GM23338 (cell line): ENCODE measurements at regions not wholly inside any gene's neighbourhood (a gene's known extent, or its start where the extent isn't known, plus 50 kb on each side); places are given as distances from the start of the nearest gene placed in this dataset.

ENCODE experiments used
- ATAC-seq: fragments of 200-7000 bp; cut with Tn5 transposase; 3 replicates; pipeline ENCODE4 v1.9.1; 2020
- DNase-seq: peaks from one replicate; pipeline ENCODE4 v3.0.0-alpha.2; 2015; ENCODE audit warnings: low spot score
- H2AFZ ChIP-seq: fragments of 200-600 bp; sonication (generic); 2 replicates; pipeline ENCODE4 v1.8.0; 2016; ENCODE audit warnings: antibody characterized with exemption, mild to moderate bottlenecking, moderate library complexity
- H3F3A ChIP-seq: fragments of 200-600 bp; sonication (generic); replicated peaks from 2 replicates; pipeline ENCODE4 v1.8.0; 2017; ENCODE audit warnings: antibody characterized with exemption, mixed run types, low read depth
- H3K27ac ChIP-seq: fragments of 200-600 bp; sonication (generic); 2 replicates; pipeline ENCODE4 v1.6.1; 2016; ENCODE audit warnings: low read depth
- H3K27me3 ChIP-seq: fragments of 200-600 bp; sonication (generic); 2 replicates; pipeline ENCODE4 v1.8.0; 2016; ENCODE audit warnings: mild to moderate bottlenecking, mixed run types, moderate library complexity; ENCODE audit not compliant: insufficient read depth
- H3K36me3 ChIP-seq: fragments of 200-600 bp; sonication (generic); 2 replicates; pipeline ENCODE4 v1.8.0; 2016; ENCODE audit warnings: mild to moderate bottlenecking; ENCODE audit not compliant: insufficient read depth
- H3K4me1 ChIP-seq: fragments of 200-600 bp; sonication (generic); 2 replicates; pipeline ENCODE4 v1.8.0; 2016; ENCODE audit warnings: mild to moderate bottlenecking, moderate library complexity; ENCODE audit not compliant: insufficient read depth
- H3K4me2 ChIP-seq: fragments of 200-600 bp; sonication (generic); 2 replicates; pipeline ENCODE4 v1.7.1; 2017; ENCODE audit warnings: mixed run types
- H3K4me3 ChIP-seq: fragments of 200-600 bp; sonication (generic); 2 replicates; pipeline ENCODE4 v1.6.1; 2016; ENCODE audit warnings: mixed run types
- H3K79me2 ChIP-seq: fragments of 200-600 bp; sonication (generic); replicated peaks from 2 replicates; pipeline ENCODE4 v1.8.0; 2017; ENCODE audit warnings: mild to moderate bottlenecking; ENCODE audit not compliant: insufficient read depth
- H3K9me2 ChIP-seq: fragments of 200-600 bp; sonication (generic); 2 replicates; pipeline ENCODE4 v1.8.0; 2017; ENCODE audit not compliant: insufficient read depth
- H4K20me1 ChIP-seq: fragments of 200-600 bp; sonication (generic); replicated peaks from 2 replicates; pipeline ENCODE4 v1.8.0; 2017; ENCODE audit warnings: mild to moderate bottlenecking; ENCODE audit not compliant: insufficient read depth
- H3K27ac Mint-ChIP-seq: 2 replicates; pipeline ENCODE4 v1.8.0; 2020; ENCODE audit warnings: inconsistent platforms, mild to moderate bottlenecking, moderate library complexity, mixed read lengths
- H3K27me3 Mint-ChIP-seq: 3 replicates; pipeline ENCODE4 v1.8.0; 2022; ENCODE audit warnings: low read depth, mild to moderate bottlenecking, moderate library complexity, mixed read lengths, inconsistent platforms; ENCODE audit not compliant: insufficient read depth, poor library complexity
- H3K36me3 Mint-ChIP-seq: 3 replicates; pipeline ENCODE4 v1.8.0; 2021; ENCODE audit warnings: low read depth, mild to moderate bottlenecking, inconsistent platforms, moderate library complexity, mixed read lengths
- H3K4me1 Mint-ChIP-seq: 3 replicates; pipeline ENCODE4 v1.8.0; 2020; ENCODE audit warnings: mild to moderate bottlenecking, inconsistent platforms, mixed read lengths
- H3K4me3 Mint-ChIP-seq: 3 replicates; pipeline ENCODE4 v1.8.0; 2021; ENCODE audit warnings: moderate library complexity, mild to moderate bottlenecking, inconsistent platforms, mixed read lengths
- H3K9me3 Mint-ChIP-seq: 3 replicates; pipeline ENCODE4 v1.8.0; 2020; ENCODE audit warnings: moderate library complexity, mild to moderate bottlenecking, inconsistent platforms, mixed read lengths
- CREB1 ChIP-seq: fragments of 250-450 bp; sonication (Bioruptor Pico); IDR thresholded peaks from 2 replicates; pipeline ENCODE4 v1.5.0; 2020; ENCODE audit warnings: low read depth, mild to moderate bottlenecking, moderate library complexity
- EZH2 ChIP-seq: fragments of 200-600 bp; sonication (generic); IDR thresholded peaks from one replicate; pipeline ENCODE4 v1.8.0; 2017; ENCODE audit warnings: antibody characterized with exemption, mild to moderate bottlenecking, low read depth; ENCODE audit not compliant: unreplicated experiment
- NANOG ChIP-seq: IDR thresholded peaks from 2 replicates; pipeline ENCODE4 v1.6.1; 2016; ENCODE audit warnings: antibody characterized with exemption, borderline replicate concordance
- POLR2AphosphoS5 ChIP-seq: IDR thresholded peaks from 2 replicates; pipeline ENCODE4 v1.6.1; 2016; ENCODE audit warnings: antibody characterized with exemption, low read depth
- STAT1 ChIP-seq: IDR thresholded peaks from one replicate; pipeline ENCODE4 v1.6.1; 2016; ENCODE audit warnings: antibody characterized with exemption; ENCODE audit not compliant: unreplicated experiment
- ZNF114 ChIP-seq: fragments of 250-450 bp; sonication (Bioruptor Pico); IDR thresholded peaks from 2 replicates; pipeline ENCODE4 v1.5.0; 2020; ENCODE audit warnings: mild to moderate bottlenecking, moderate library complexity
- ZNF331 ChIP-seq: fragments of 250-450 bp; sonication (Bioruptor Pico); IDR thresholded peaks from 2 replicates; pipeline ENCODE4 v1.5.0; 2020; ENCODE audit warnings: low read depth, mild to moderate bottlenecking, moderate library complexity
- TF ChIP-seq, protein P1 (sequence below), 2 experiments: fragments of 200-600 bp in 1 of 2; sonication (generic) in 1 of 2; conservative IDR thresholded peaks; 2 replicates each; pipeline versions ENCODE4 v1.5.1 to v1.6.1; 2016 to 2017; ENCODE audit warnings: antibody characterized with exemption in 2 of 2, low read depth in 2 of 2, mild to moderate bottlenecking in 2 of 2, moderate library complexity in 1 of 2
- TF ChIP-seq, protein P2 (sequence below): IDR thresholded peaks from 2 replicates; pipeline ENCODE4 v1.6.1; 2016; ENCODE audit warnings: antibody characterized with exemption

DNA sequence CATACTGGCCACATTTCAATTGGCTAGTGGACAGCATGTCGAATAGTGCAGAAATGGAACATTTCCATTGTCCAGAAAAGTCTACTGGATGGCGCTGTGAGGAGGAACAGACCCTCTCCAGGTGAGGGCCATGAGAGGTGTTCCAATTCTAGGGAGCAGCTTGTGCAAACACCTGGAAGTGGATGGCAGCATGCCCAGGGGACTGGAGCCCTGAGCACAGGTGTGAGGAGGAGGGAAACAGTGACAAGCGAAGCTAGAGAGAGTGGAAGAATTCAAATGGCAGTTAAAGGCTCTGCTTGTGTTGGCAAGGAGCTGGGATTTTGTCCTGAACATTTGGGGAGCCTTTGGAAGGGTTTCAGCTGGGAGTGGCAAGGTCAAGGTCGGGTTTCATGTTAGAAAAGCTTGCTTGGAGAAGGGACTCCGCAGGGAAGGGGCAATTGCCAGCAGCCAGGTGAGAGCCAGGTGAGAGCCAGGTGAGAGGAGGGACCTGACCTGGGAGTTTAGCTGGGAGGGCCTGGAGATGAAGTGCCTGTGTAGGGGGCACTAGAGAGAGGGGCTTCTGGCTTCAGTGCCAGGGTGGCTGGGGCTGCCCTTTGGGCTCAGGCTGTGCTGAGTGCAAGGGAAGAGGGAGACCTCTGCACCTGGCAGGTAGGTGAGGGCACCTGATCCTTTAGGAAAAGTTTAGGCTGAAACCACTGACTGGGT, 93.8 kb downstream of the LINGO1 start:
- Histone ChIP-seq H3K4me3 (no peak overlapping the region), H3K27me3 (no peaks in the 10 kb centered on the region), H2AFZ (no peak overlapping the region), H3K9me2 (peaks cover 9% of the 10 kb centered on the region; the same call in 1 of the 2 replicates), H3K79me2 (no peaks in the 10 kb centered on the region), H3F3A (peaks cover 25% of the 10 kb centered on the region), H4K20me1 (no peaks in the 10 kb centered on the region), H3K36me3 (no peaks in the 10 kb centered on the region), H3K4me2 (peak overlapping the region; percentile 68), H3K27ac (peak overlapping the region; percentile 66; the same call in 1 of the 2 replicates), H3K4me1 (peaks cover 57% of the 10 kb centered on the region)
- Mint-ChIP-seq H3K4me1 (peaks cover 66% of the 10 kb centered on the region), H3K4me3 (no peak overlapping the region), H3K27me3 (peaks cover 20% of the 10 kb centered on the region), H3K27ac (no peak overlapping the region), H3K36me3 (no peaks in the 10 kb centered on the region), H3K9me3 (no peaks in the 10 kb centered on the region)
- TF ChIP-seq CREB1, result no peak
- TF ChIP-seq POLR2AphosphoS5, result no peak
- TF ChIP-seq, protein P1, sequence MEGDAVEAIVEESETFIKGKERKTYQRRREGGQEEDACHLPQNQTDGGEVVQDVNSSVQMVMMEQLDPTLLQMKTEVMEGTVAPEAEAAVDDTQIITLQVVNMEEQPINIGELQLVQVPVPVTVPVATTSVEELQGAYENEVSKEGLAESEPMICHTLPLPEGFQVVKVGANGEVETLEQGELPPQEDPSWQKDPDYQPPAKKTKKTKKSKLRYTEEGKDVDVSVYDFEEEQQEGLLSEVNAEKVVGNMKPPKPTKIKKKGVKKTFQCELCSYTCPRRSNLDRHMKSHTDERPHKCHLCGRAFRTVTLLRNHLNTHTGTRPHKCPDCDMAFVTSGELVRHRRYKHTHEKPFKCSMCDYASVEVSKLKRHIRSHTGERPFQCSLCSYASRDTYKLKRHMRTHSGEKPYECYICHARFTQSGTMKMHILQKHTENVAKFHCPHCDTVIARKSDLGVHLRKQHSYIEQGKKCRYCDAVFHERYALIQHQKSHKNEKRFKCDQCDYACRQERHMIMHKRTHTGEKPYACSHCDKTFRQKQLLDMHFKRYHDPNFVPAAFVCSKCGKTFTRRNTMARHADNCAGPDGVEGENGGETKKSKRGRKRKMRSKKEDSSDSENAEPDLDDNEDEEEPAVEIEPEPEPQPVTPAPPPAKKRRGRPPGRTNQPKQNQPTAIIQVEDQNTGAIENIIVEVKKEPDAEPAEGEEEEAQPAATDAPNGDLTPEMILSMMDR (conservative IDR thresholded peaks at IDR 0.05; ENCODE audit: low read depth in 2 of 2), result 0 out of 4 replicates have a peak, but pooled peaks of 1 of the 2 experiments have one; percentile 4
- DNase-seq (no peak), ATAC-seq (no peak)

DNA sequence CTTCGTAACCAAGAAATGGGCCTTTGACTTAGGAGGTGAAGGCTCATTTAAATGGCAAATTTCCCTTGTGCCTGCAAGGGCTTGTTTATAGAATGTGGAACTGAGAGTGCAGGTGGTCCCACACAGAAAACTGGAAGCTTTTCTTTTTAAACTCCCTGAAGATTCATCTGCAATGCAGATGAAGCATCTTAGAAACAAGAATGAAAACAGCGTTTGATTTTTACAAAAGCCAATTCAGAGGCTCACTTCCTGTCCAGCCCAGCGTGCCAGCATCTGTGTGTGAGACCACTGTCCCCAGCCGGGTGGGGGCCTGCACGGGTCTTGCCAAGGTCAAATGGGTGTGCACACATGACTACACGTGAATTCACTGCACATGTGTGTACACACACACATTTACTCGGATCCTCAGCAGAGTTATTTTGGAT, 94.7 kb downstream of the LINGO1 start:
- H3K27me3 ChIP-seq, result no peaks in the 10 kb centered on the region
- no peaks in the 10 kb centered on the region for H3K36me3 ChIP-seq
- H3K79me2 ChIP-seq, result no peaks in the 10 kb centered on the region
- H3K4me3 Mint-ChIP-seq, result no peak overlapping the region; the same call in 2 of the 3 replicates
- no peaks in the 10 kb centered on the region for H4K20me1 ChIP-seq
- peaks cover 20% of the 10 kb centered on the region for H3K27me3 Mint-ChIP-seq
- peaks cover 9% of the 10 kb centered on the region; the same call in 1 of the 2 replicates for H3K9me2 ChIP-seq
- peak overlapping the region; percentile 80 for H3K27ac ChIP-seq
- H3K4me1 Mint-ChIP-seq, result peaks cover 69% of the 10 kb centered on the region
- TF ChIP-seq POLR2AphosphoS5 (no peak), NANOG (peak; percentile 13; the same call in 1 of the 2 replicates)
- peak overlapping the region; percentile 76 for H3K27ac Mint-ChIP-seq
- H3K4me1 ChIP-seq, result peaks cover 60% of the 10 kb centered on the region
- H3K4me3 ChIP-seq, result no peak overlapping the region
- H3K36me3 Mint-ChIP-seq, result no peaks in the 10 kb centered on the region
- H3K9me3 Mint-ChIP-seq, result no peaks in the 10 kb centered on the region
- H3K4me2 ChIP-seq, result peak overlapping the region; percentile 68
- peak; percentile 34 for DNase-seq
- H2AFZ ChIP-seq, result no peak overlapping the region
- no peak for ATAC-seq
- H3F3A ChIP-seq, result peaks cover 23% of the 10 kb centered on the region

DNA sequence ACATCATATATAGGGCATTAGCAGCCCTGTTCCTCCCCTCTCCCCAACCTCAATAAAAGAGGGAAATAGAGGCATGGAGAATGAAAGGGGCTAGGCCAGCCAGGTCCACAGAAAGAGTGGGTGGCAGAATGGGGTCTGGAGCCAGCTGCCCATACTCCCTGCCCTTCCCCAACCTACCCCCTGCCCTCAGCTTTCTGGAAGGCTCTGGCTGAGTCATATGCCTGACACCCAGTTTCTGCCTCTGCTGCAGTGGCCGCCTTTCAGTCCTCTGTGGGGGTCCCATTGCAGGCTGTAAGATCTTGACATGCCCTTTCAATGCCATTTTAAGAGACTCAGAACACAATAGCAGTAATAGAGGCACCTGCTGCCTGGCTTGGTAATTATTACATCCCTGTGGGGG, 95.7 kb downstream of the LINGO1 start:
- peaks cover 63% of the 10 kb centered on the region for H3K4me1 Mint-ChIP-seq
- H3K27me3 ChIP-seq, result no peaks in the 10 kb centered on the region
- no peak for TF ChIP-seq CREB1
- no peak for TF ChIP-seq ZNF331 (CRISPR knock-in tag)
- TF ChIP-seq ZNF114 (CRISPR knock-in tag), result no peak
- TF ChIP-seq, protein P2, sequence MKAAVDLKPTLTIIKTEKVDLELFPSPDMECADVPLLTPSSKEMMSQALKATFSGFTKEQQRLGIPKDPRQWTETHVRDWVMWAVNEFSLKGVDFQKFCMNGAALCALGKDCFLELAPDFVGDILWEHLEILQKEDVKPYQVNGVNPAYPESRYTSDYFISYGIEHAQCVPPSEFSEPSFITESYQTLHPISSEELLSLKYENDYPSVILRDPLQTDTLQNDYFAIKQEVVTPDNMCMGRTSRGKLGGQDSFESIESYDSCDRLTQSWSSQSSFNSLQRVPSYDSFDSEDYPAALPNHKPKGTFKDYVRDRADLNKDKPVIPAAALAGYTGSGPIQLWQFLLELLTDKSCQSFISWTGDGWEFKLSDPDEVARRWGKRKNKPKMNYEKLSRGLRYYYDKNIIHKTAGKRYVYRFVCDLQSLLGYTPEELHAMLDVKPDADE, result no peak
- TF ChIP-seq STAT1, result no peak
- no peak for TF ChIP-seq EZH2
- no peak for TF ChIP-seq NANOG

More for the DNA sequence above, 95.7 kb downstream of the LINGO1 start:
- peak overlapping the region; percentile 80; the same call in 1 of the 2 replicates for H3K27ac ChIP-seq
- no peak overlapping the region for H3K27ac Mint-ChIP-seq
- peaks cover 9% of the 10 kb centered on the region; the same call in 1 of the 2 replicates for H3K9me2 ChIP-seq
- H3K36me3 Mint-ChIP-seq, result no peaks in the 10 kb centered on the region
- H3K9me3 Mint-ChIP-seq, result no peaks in the 10 kb centered on the region
- peaks cover 23% of the 10 kb centered on the region for H3F3A ChIP-seq
- peaks cover 59% of the 10 kb centered on the region for H3K4me1 ChIP-seq
- no peak overlapping the region for H2AFZ ChIP-seq
- no peaks in the 10 kb centered on the region for H3K36me3 ChIP-seq
- no peaks in the 10 kb centered on the region for H3K79me2 ChIP-seq
- no peak for ATAC-seq
- peak overlapping the region; percentile 68 for H3K4me2 ChIP-seq
- no peak overlapping the region for H3K4me3 Mint-ChIP-seq
- no peaks in the 10 kb centered on the region for H4K20me1 ChIP-seq
- no peak for DNase-seq
- H3K4me3 ChIP-seq, result no peak overlapping the region
- H3K27me3 Mint-ChIP-seq, result peaks cover 20% of the 10 kb centered on the region
